ENCODE measurements at regions not wholly inside any gene's neighbourhood (a gene's known extent, or its start where the extent isn't known, plus 50 kb on each side); places are given as distances from the start of the nearest gene placed in this dataset.

DNA sequence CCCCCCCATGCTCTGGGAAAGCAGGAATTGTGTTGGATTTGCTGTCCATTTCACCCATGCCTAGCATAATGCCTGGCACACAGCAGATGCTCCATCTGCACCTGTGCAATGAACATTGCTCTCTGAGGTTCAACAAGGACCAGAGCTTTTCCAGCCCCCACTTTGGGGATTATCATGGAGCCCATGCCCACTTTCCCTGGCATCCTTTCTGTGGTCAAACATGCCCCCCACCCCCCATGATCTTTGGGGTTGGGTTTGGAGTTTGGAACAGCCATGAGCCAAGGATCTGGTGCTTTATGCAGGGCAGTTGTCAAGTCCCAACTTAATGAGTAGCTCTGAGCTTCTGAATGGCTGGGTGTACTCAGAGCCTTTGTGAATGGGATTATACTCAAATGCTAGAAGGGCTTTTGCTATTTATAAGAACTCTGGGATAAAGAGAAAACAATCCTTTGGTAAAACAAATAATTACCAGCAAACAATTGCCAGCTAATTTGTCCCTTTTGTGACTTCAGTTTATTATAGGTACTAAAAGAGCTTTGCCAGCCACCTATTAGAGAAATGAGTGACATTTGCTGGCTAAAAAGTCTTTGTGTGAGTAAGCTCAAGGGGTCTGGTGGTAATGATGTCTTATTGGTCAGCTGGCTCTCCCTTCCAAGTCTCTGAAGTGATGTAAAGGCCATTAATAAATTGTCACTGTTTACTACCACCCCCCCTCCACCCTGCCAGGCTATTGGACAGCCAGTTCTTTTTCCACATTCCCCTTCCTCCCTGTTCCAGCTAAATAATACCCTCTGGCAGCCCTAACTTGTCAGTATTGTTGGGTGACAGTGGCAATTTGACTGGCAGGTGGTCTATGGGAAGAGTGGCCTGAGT is 182.3 kb downstream of the MACROH2A1 start:
- TF ChIP-seq CTCF (IDR thresholded peaks at IDR 0.05) (no peak), POLR2A (IDR thresholded peaks at IDR 0.05) (no peak)

Measured in lower leg skin (tissue), 3 donors.